IPS-NIHi11 (cell line): ENCODE measurements at regions not wholly inside any gene's neighbourhood (a gene's known extent, or its start where the extent isn't known, plus 50 kb on each side); places are given as distances from the start of the nearest gene placed in this dataset.
"Not testable (repeated sequence)": the region's sequence is repeated elsewhere in the genome, so short reads cannot be mapped to it uniquely, and the experiment has no call there.

ENCODE experiments used
- DNase-seq: peaks from one replicate; pipeline ENCODE4 v3.0.0; 2012; ENCODE audit warnings: mixed read lengths, low spot score

DNA sequence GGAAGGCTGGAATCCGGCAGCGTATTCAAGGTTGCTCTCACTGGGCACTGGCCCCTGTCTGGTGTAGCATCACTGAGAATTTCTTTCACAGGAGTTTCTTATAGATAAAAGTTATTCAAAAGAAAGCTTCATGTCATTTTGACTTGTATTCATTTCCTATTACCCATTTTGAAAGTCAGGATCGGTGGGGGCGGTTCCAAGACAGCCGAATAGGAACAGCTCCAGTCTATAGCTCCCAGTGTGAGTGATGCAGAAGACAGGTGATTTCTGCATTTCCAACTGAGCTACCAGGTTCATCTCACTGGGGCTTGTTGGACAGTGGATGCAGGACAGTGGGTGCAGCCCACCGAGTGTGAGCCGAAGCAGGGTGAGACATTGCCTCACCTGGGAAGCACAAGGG is 51.5 kb upstream of the CDC42EP3 start:
- DNase-seq: not testable (repeated sequence)

DNA sequence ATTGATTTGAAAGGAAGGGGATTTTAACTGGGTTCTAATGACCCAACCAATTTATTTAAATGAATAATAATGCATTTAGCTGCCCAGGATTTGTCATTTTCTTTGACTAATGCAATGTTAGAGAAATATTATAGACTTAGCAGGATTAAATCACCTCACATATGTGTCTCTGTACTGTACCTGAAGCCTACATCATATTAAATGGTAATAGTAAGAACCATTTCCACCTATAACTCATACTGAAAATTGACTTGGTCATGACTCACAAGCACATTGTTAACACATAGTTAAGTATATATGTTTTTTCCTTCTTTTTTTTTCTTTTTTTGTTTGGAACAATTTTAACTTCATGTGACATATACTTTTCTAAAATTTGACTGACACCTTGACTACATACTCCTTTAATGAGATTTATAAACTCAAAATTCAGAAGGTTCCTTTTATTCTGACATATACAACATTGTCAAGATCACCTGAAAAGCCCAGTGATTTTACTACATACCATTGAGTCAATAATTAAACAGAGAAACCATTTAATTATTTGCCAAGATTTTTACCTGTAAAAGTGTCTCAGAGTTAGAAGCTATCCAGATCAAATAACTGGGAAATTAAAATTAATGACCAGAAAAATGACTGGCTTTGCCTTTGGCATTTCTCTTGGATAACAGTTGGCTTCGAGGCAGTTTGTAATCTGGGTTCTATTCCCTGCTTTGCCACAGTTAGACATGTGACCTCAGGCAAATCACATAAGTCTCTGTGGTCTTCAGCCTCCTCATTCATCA is 58.8 kb upstream of the CDC42EP3 start:
- DNase-seq: no peak

DNA sequence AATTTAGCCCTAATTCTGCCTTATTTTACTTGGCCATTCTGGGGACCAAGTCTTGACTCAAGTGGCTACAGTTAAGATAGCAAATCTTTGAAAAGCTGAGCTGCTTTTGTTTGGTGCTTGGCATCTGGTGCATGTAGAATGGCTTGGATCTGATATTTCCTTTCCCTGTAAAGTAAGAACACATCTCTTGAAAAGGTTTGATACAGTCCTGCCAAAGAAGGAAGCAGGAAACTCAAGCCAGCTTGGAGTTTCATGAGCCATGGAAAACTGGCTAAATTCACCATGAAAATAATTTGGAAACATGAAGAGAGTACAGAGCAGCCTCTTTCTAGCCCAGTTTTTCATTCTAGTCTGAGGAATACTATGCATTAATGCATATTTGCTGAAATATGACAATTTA is 61.0 kb upstream of the CDC42EP3 start:
- not testable (repeated sequence) for DNase-seq

DNA sequence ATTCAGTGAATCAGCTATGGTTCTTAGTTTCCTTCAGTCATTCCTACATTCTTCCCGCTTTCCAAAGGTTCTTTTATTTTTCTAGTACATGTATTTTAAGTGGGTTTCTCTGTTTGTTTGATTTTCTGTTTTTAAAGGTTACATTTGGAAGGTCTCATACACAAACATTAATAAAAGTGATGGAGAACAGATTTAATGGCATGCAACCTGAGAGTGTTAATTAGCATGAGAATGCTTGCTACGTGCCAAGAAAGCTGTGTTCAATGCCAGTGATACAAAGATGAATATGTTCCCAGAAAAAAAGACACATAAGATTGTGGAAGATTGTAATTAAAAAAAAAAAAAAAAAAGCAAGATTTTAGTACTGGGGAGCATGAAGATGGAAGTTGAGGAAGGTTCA is 61.8 kb upstream of the CDC42EP3 start:
- DNase-seq: no peak

DNA sequence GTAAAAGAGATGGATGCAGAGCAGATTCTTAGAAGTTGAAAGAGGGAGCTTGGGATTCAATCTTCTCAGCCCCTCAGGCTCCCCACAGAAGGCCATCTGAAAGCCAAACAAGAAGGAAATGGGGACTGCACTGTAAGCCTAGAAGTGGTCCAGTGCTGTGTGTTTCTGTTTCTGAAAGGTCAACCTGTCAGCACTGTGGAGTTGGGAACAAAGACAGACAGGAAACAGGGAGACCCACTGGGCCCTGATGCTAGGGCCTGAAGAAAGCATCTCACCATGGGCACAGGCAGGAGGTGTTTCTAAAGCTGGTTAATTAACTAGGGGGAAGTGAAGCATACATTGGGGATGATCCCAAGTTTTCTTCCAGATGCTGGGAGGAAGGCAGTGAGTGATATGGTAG is 62.5 kb upstream of the CDC42EP3 start:
- not testable (repeated sequence) for DNase-seq

DNA sequence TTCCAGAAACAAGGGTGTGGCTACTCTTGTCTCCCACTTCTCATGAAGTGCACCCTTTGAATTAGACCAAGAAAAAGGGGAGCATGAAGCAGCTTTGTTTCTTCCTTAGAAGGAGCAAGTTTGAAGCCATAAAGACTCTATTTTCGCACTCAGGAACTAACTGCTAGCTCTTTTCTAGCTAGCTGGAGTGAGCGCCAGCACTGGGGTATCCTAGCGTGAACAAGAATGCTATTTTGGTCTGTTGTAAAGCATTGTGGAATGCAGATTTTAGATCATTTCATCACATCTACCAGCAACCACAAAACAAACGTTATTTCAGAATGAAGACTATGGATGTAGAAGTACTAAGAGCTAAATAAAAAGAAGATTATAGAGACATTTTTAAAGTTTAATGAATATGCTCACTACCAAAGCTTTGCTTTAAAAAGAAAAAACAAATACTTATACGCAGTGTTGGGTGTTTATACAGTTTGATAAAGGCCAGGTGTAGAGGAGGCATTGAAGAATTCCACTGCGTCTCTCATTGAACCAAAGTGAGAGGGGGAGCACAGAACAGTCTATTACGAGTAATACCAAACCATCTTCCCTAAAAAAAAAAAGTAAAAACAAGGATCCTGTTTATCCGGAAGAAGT is 63.6 kb upstream of the CDC42EP3 start:
- DNase-seq: not testable (repeated sequence)

GRCh38 chr2:37735524-37735910 is 64.1 kb upstream of the CDC42EP3 start:
- not testable (repeated sequence) for DNase-seq

DNA sequence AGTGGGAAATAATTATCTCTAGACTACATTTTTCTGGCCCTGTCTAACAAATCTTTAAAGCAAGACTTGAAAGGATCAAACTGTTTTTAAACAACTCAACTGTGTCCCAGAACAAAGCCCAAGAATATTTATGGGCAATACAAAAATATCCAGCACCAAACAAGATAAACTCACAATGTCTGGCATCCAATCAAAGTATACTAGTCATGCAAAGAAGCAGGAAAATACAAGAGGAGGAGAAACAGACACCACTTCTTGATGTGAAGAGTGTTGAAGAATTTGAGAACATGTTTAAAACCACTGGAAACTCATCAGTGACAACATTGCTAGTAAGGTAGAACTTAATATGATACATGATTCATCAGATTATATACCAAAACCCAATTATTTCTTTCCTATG is 66.1 kb upstream of the CDC42EP3 start:
- no peak for DNase-seq

DNA sequence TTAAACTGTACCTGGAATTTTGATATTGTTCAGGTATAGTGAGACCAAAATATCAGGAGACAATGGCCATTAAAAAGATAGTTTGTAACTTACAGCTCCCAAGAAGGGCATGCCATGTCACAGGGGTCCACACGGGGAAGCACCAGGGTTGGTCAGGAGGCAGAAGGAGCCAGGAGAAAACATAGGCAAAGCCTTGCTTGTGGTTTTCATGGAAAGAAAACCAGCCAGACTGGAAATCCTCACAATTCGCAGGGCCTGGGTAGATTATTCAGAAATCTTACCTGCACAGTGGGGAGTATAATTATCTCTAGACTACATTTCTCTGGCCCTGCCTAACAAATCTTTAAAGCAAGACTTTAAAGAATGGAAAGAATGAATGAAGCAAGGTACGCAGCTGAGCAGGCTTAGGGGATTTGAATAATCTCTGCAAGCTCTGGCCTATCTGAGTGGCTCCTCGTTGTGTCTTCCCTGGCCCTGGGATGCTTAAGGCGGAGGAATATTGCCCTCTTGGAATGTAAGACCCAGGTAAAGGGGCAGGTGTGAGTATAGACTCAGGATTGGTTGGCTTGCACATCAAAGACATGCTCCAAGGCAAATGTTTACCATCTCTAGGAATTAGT is 66.9 kb upstream of the CDC42EP3 start:
- no peak for DNase-seq

DNA sequence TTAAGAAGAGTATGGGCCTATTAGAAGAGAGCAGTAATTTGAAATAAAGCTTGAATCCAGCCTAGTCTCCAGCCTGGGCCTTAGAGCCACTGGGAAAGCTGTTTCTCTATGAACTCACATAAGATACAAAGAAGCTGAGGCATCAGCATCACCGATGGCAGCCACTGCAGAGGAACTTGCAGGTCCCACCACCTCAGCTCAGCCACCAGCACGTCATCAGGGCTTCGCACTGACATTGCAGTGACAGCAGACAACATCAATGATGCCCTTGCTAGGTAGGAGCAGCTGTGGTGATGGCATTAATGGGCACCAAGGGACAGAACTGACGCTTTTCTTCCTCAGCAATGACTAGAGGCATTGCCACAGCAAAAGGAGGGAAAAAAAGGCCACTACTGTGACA is 67.7 kb upstream of the CDC42EP3 start:
- no peak for DNase-seq

DNA sequence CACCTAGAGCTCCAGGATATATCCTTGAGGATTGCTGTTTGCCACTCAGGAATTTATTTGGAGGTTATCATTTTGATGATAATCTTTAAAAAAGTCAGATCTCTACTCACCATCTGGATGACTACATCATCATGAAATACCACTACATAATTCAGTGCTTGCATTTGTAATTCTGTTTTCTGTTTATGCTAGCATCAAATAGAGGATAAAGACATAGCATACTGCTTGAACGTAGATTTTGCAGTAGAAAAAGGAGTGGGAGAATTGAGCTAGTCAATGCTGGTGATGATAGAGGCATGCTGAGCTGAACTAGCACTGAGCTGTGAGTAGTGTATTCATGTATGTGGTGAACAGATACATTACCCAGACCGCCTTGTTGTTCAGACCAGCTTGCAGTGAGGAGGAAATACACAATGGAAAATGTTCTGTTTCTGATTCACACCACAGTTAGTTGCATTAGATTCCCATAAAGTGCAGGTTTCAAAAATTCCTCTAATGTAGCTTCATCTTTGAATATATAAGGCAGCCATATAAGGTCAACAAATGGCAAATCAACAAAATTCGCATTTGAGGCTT is 68.8 kb upstream of the CDC42EP3 start:
- DNase-seq: no peak

DNA sequence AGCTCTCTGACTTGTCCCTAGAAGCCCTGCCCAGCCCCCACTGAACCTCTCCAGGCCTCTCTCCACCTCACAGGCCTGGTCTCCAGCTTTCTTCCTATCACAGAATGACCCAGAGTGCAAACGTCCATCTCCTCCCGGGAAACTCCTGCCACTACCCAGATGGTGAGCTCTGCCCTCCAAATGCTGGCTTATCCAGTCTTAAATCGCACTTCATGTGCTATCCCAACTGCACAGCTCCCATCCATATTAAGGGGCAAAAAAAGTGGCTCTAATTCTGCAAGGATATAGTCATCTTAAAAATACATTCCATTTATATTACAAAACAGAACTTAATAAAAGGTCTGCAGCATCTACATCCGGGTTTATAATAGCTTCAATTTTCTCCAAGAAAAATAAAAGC is 70.8 kb upstream of the CDC42EP3 start:
- no peak for DNase-seq

GRCh38 chr2:37744010-37744409 is 72.6 kb upstream of the CDC42EP3 start:
- no peak for DNase-seq

- not testable (repeated sequence) for DNase-seq
These were observed 73.5 kb upstream of the CDC42EP3 start for GRCh38 chr2:37744961-37745360.

GRCh38 chr2:37746011-37746410 is 74.6 kb upstream of the CDC42EP3 start:
- not testable (repeated sequence) for DNase-seq

DNA sequence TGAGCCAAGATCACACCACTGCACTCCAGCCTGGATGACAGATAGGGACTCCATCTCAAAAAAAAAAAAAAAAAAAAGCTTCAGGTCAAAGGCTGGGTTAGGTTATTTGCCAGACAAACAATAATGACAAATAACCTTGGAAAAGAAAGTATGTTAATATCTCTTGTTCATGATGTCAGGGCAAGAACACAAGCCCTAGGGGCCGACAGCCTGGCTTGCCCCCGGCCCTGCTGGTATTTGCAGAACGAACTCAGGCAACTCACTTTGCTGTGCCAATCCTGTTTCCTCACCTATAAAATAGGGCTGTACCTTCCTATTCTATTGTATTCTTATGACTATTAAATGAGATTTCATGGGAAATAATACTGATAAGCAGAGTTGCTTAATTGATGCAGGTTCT is 75.4 kb upstream of the CDC42EP3 start:
- DNase-seq: no peak

- no peak for DNase-seq
These were observed 77.1 kb upstream of the CDC42EP3 start for GRCh38 chr2:37748541-37748940.

- DNase-seq: not testable (repeated sequence)
These were observed 78.8 kb upstream of the CDC42EP3 start for GRCh38 chr2:37750286-37750685.

- DNase-seq: no peak
These were observed 81.3 kb upstream of the CDC42EP3 start for GRCh38 chr2:37752766-37753165.

GRCh38 chr2:37753758-37754157 is 82.3 kb upstream of the CDC42EP3 start:
- DNase-seq: no peak

- DNase-seq: not testable (repeated sequence)
These were observed 84.6 kb upstream of the CDC42EP3 start for GRCh38 chr2:37755961-37756559.

DNA sequence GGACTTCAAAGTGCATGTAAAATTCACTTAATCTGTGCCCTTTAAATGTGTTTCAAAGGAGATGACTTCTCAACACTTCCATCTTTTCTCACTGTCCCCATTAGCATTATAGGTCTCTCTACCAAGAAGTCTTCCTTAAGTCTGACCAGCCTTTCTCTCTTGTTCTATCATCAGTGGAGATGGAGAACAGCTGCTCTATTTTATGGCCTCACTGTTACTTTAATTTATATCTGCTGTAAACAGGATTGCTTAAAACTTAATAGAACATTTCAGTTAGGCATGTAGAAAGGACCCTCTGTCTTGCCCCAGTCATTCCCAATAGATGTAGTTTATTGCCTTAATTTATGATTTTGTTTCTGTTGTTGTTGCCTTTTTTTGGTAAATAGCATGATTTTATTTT is 86.0 kb upstream of the CDC42EP3 start:
- DNase-seq: not testable (repeated sequence)
